Caco-2 (cell line): ENCODE measurements at regions not wholly inside any gene's neighbourhood (a gene's known extent, or its start where the extent isn't known, plus 50 kb on each side); places are given as distances from the start of the nearest gene placed in this dataset.

Source experiments
- BruUV-seq: library from RNA; stranded (reverse); fragments of 400-500 nt; replicated peaks from 2 replicates; lab custom pipeline; 2021; lab: Mats Ljungman, UMichigan
- CTCF ChIA-PET: fragments of 300-600 bp; sonication (Branson Sonifier 250); formaldehyde crosslinking; loops from one replicate; lab custom pipeline; 2022; ENCODE audit warnings: antibody characterized with exemption; lab: Charles Lee
- POLR2A ChIA-PET: fragments of 300-600 bp; sonication (Branson Sonifier 250); formaldehyde crosslinking; loops from one replicate; lab custom pipeline; 2022; ENCODE audit warnings: antibody characterized with exemption; lab: Charles Lee
- DNase-seq, 2 experiments: peaks; one replicate each; pipeline versions ENCODE4 v3.0.0 to v3.0.0-alpha.2; 2020 to 2022
- H3K27me3 ChIP-seq: replicated peaks from 2 replicates; pipeline ENCODE4 v1.6.0; 2011; ENCODE audit warnings: low read length; ENCODE audit not compliant: control insufficient read depth, insufficient read depth
- H3K36me3 ChIP-seq: 2 replicates; pipeline ENCODE4 v1.5.1; 2011; ENCODE audit warnings: low read length; ENCODE audit not compliant: control insufficient read depth, insufficient read depth
- H3K4me1 ChIP-seq: fragments of 250-450 bp; sonication (Bioruptor Pico); 2 replicates; pipeline ENCODE4 v1.5.1; 2020; ENCODE audit warnings: mild to moderate bottlenecking
- H3K4me3 ChIP-seq: 2 replicates; pipeline ENCODE4 v1.5.1; 2011; ENCODE audit warnings: low read depth, mild to moderate bottlenecking, control low read depth, low read length
- H3K9me3 ChIP-seq: fragments of 250-450 bp; sonication (Bioruptor Pico); 2 replicates; pipeline ENCODE4 v1.5.1; 2020; ENCODE audit warnings: mild to moderate bottlenecking, moderate library complexity
- H3K27ac Mint-ChIP-seq: one replicate; pipeline ENCODE4 v1.8.0; 2022; ENCODE audit warnings: mixed read lengths; ENCODE audit not compliant: unreplicated experiment
- H3K27me3 Mint-ChIP-seq: one replicate; pipeline ENCODE4 v1.8.0; 2022; ENCODE audit warnings: mixed read lengths; ENCODE audit not compliant: insufficient read depth, unreplicated experiment
- H3K36me3 Mint-ChIP-seq: one replicate; pipeline ENCODE4 v1.8.0; 2022; ENCODE audit warnings: mild to moderate bottlenecking, mixed read lengths; ENCODE audit not compliant: insufficient read depth, unreplicated experiment
- H3K4me1 Mint-ChIP-seq: one replicate; pipeline ENCODE4 v1.8.0; 2022; ENCODE audit warnings: low read depth, mixed read lengths; ENCODE audit not compliant: unreplicated experiment
- H3K4me3 Mint-ChIP-seq: one replicate; pipeline ENCODE4 v1.8.0; 2022; ENCODE audit warnings: mild to moderate bottlenecking, moderate library complexity, mixed read lengths; ENCODE audit not compliant: unreplicated experiment
- H3K9me3 Mint-ChIP-seq: one replicate; pipeline ENCODE4 v1.8.0; 2022; ENCODE audit warnings: mixed read lengths; ENCODE audit not compliant: unreplicated experiment
- CTCF ChIP-seq, 2 experiments: fragments of 200-600 bp in 1 of 2; IDR thresholded peaks; 1 replicate in 1 of 2; 2 replicates in 1 of 2; pipeline versions ENCODE4 v1.5.1 to v1.8.0; 2011 to 2022; ENCODE audit warnings: antibody characterized with exemption in 1 of 2, control low read depth in 1 of 2, inconsistent platforms in 1 of 2, low read depth in 1 of 2, low read length in 1 of 2, mild to moderate bottlenecking in 1 of 2, moderate library complexity in 1 of 2; ENCODE audit not compliant: insufficient read depth in 1 of 2, severe bottlenecking in 1 of 2, unreplicated experiment in 1 of 2
- intact Hi-C: fragments of 100-400 bp; cut with micrococcal nuclease; formaldehyde crosslinking; loops from one replicate; pipeline ENCODE4 v1.10.0; 2022; ENCODE audit not compliant: unreplicated experiment

GRCh38 chr5:77871946-77872345, 95.8 kb upstream of the TBCA start:
- H3K36me3 Mint-ChIP-seq = no peaks in the 10 kb centered on the region
- intact Hi-C loops = no loop called here
- peaks cover 2% of the 10 kb centered on the region for H3K27me3 Mint-ChIP-seq
- H3K36me3 ChIP-seq = no peaks in the 10 kb centered on the region
- no TSS peak for BruUV-seq
- ChIA-PET CTCF (no interaction called here), POLR2A (no interaction called here)
- H3K4me3 Mint-ChIP-seq = no peak overlapping the region
- H3K9me3 ChIP-seq = no peaks in the 10 kb centered on the region
- H3K4me1 ChIP-seq = no peaks in the 10 kb centered on the region
- H3K9me3 Mint-ChIP-seq = no peaks in the 10 kb centered on the region
- no peak overlapping the region for H3K27ac Mint-ChIP-seq
- H3K27me3 ChIP-seq = no peaks in the 10 kb centered on the region
- TF ChIP-seq CTCF (IDR thresholded peaks at IDR 0.05; ENCODE audit: insufficient read depth in 1 of 2, low read depth in 1 of 2, low read length in 1 of 2, severe bottlenecking in 1 of 2, unreplicated experiment in 1 of 2) = no peak
- DNase-seq = no peak
- H3K4me1 Mint-ChIP-seq = no peaks in the 10 kb centered on the region
- H3K4me3 ChIP-seq = no peak overlapping the region

GRCh38 chr5:77871016-77871415, 94.9 kb upstream of the TBCA start:
- intact Hi-C loops = no loop called here
- peaks cover 2% of the 10 kb centered on the region for H3K27me3 Mint-ChIP-seq

GRCh38 chr5:77869116-77869798, 93.1 kb upstream of the TBCA start:
- Mint-ChIP-seq H3K36me3 (no peaks in the 10 kb centered on the region), H3K9me3 (no peaks in the 10 kb centered on the region), H3K4me1 (no peaks in the 10 kb centered on the region), H3K27me3 (no peaks in the 10 kb centered on the region), H3K27ac (no peak overlapping the region), H3K4me3 (no peak overlapping the region)
- H3K36me3 ChIP-seq = no peaks in the 10 kb centered on the region
- no peaks in the 10 kb centered on the region for H3K4me1 ChIP-seq
- no peaks in the 10 kb centered on the region for H3K27me3 ChIP-seq
- no peak overlapping the region for H3K4me3 ChIP-seq
- intact Hi-C loops = no loop called here
- ChIA-PET POLR2A (no interaction called here), CTCF (no interaction called here)
- no peak for DNase-seq
- no peak for TF ChIP-seq CTCF (IDR thresholded peaks at IDR 0.05; ENCODE audit: insufficient read depth in 1 of 2, low read depth in 1 of 2, low read length in 1 of 2, severe bottlenecking in 1 of 2, unreplicated experiment in 1 of 2)
- H3K9me3 ChIP-seq = no peaks in the 10 kb centered on the region
- no TSS peak for BruUV-seq

More at GRCh38 chr5:77871016-77871415, 94.9 kb upstream of the TBCA start:
- no peaks in the 10 kb centered on the region for H3K9me3 ChIP-seq
- H3K4me1 ChIP-seq = no peaks in the 10 kb centered on the region
- POLR2A ChIA-PET = no interaction called here
- no peak for DNase-seq
- H3K36me3 ChIP-seq = no peaks in the 10 kb centered on the region
- Mint-ChIP-seq H3K4me1 (no peaks in the 10 kb centered on the region), H3K9me3 (no peaks in the 10 kb centered on the region), H3K4me3 (no peak overlapping the region), H3K27ac (no peak overlapping the region), H3K36me3 (no peaks in the 10 kb centered on the region)
- no peak overlapping the region for H3K4me3 ChIP-seq
- no TSS peak for BruUV-seq
- CTCF ChIA-PET = no interaction called here
- TF ChIP-seq CTCF (IDR thresholded peaks at IDR 0.05; ENCODE audit: insufficient read depth in 1 of 2, low read depth in 1 of 2, low read length in 1 of 2, severe bottlenecking in 1 of 2, unreplicated experiment in 1 of 2) = no peak
- H3K27me3 ChIP-seq = no peaks in the 10 kb centered on the region
